Activated CD8-positive, alpha-beta memory T cell treated with anti-CD3 and anti-CD28 coated beads for 1 hour (primary cell): ENCODE measurements at regions not wholly inside any gene's neighbourhood (a gene's known extent, or its start where the extent isn't known, plus 50 kb on each side); places are given as distances from the start of the nearest gene placed in this dataset.
"Not testable (repeated sequence)": the region's sequence is repeated elsewhere in the genome, so short reads cannot be mapped to it uniquely, and the experiment has no call there.

Experiments used
- DNase-seq, 2 donors: peaks; one replicate each; pipeline ENCODE4 v3.0.0-alpha.2; 2020; ENCODE audit warnings: low read depth in 1 of 2; ENCODE audit errors: extremely low read depth in 1 of 2

DNA sequence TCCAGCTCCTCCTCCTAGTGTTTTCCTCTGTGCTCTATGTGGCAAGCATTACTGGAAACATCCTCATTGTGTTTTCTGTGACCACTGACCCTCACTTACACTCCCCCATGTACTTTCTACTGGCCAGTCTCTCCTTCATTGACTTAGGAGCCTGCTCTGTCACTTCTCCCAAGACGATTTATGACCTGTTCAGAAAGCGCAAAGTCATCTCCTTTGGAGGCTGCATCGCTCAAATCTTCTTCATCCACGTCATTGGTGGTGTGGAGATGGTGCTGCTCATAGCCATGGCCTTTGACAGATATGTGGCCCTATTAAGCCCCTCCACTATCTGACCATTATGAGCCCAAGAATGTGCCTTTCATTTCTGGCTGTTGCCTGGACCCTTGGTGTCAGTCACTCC is 64.0 kb downstream of the OR4F15 start:
- DNase-seq, result not testable (repeated sequence)

DNA sequence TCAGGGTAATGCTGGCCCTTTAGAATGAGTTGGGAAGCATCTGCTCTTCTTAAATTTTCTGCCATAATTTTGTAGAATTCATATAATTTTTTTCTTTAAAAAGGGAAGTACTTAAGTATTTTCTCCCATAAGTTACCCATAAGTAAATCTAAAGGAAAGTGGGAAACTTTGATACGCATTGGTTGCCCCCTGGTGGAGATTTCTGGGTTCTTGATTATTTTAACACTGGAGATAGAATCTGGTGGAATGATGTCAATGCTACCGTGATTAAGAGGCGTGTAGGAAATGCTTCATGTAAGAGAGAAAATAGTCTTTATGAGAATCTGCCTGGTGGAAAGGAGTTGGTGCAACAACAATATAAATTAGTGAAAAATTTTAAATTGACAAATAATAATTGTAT is 65.6 kb downstream of the OR4F15 start:
- DNase-seq, result not testable (repeated sequence)

DNA sequence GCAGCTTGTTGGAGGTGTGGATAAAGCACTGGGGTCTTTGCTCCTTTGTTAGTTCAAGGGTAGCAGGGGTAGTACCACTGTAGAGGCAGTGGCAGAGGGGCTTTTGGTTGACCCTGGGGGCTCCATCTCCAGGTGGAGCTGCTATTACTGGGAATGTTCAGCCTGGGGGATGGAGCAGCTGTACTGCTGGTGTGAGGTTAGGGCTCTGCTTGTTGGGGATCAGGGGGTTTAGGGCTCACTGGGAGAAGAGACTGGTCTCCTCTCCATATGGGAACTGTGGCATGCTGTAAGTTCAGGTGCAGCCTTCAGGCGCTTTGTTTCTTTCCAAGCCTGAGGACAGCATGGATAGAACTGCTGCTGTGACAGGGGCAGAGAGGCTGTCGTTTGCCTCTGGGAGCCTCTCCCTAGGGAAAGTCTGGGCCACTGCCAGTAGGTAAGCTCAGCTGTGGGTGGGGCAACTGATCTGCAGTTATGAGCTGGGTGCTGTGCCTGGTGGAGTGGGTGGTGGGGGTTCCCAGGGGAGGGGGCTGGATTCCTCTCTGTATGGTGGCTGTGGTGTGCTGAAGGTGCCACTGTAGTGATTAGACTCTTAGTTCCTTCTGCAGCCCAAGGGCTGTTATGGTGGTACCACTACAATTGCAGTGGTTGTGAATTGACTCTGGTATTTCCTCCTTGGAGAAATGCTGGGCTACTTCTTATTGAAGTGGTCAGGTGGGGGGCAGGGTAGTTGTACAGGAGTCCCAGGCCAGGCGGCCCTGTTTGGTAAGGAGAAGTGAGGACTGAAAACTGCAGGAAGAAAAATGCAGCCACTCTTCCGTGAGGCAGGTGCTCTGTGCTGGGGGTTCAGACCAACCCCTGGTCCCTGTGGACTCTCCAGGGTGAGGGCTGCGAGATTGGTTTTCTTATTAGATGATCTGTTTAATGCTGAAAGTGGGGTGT is 100.6 kb downstream of the OR4F15 start:
- DNase-seq, result not testable (repeated sequence)

DNA sequence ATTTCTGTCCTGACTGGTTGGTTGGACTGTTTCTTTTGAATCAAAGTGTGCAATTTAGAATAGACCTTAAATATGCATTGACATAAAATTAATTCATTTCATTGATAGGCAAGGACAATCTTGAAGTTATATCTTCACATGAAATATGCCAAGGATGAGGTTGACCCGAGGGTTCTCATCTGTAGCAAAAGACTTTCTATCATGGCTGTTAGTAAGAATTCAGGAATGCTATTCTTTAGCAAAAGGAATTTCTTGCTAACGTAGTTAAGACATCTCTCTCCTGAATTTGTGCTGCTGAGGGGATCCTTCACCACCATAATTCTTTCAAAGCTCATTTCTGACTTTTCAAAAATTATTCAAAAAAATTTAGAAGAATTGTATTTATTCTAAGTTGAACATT is 112.6 kb downstream of the OR4F15 start:
- not testable (repeated sequence) for DNase-seq

DNA sequence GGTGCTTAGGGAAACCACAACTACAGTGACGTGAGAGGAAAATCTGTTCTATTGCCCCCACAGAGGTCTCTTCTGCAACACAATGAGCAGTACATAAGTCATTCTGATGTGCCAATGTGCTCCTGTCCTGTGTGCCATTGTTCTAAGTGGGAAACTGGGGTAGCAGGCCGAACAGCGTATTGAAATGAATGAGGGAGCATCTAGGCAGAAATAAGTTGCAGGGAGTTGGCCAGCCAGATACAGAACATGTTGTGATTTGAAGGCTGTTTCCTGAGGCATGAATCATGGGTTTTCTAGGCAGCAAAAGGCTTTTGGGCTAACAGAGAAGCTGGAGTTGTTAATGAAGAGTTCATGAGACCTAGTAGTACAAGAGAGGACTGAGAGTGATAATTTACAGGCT is 122.5 kb downstream of the OR4F15 start:
- not testable (repeated sequence) for DNase-seq

DNA sequence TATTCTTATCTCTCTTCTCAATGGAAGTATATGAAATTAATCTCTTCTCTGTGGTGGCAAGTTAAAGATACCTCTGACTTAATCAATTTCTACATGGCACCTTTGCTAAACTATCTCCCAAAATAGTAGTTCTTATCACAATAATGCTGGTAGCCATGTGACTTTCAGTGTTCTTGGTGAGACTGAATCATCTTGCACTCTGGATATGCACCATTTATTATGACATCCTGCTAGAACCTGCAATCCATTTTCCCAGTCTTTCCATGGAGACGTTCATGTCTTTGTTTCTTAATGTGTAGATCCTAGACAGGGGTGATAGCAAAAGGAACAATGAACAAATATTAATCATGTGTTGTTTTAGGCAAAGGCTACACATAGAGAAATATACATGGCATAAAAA is 125.4 kb downstream of the OR4F15 start:
- not testable (repeated sequence) for DNase-seq

DNA sequence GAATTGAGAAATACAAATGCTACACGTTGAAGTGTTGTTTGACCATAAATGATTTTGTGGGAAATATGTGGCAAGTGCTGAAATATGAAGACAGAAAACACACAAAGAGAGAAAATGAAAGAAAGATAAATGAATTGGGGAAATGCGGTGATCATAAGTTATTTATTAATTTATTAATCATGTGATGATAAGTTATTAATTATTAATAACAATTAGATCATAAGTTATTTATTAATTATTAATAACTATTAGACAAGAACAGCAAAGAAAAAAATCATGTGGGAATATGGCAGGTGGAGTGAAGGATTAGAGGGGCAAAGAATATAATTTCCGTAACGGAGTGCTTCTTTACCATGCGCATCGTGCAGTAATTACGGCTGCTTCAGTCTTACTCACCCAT is 126.6 kb downstream of the OR4F15 start:
- DNase-seq, result not testable (repeated sequence)

DNA sequence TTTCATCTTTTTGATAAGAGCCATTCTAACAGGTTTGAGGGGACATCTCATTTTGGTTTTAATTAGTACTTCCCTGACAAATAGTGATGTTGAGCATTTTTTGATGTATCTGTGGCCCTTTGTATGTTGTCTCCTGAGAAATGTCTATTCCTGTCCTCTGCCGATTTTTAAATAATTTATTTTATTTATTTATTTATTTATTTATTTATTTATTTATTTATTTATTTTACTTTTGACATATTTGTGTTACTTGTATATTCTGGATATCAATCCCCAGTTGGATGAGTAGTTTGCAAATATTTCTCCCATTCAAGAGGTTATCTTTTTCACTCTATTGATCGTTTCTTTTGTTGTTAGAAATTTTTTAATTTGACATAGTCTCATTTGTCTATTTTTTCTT is 133.9 kb downstream of the OR4F15 start:
- DNase-seq, result not testable (repeated sequence)

DNA sequence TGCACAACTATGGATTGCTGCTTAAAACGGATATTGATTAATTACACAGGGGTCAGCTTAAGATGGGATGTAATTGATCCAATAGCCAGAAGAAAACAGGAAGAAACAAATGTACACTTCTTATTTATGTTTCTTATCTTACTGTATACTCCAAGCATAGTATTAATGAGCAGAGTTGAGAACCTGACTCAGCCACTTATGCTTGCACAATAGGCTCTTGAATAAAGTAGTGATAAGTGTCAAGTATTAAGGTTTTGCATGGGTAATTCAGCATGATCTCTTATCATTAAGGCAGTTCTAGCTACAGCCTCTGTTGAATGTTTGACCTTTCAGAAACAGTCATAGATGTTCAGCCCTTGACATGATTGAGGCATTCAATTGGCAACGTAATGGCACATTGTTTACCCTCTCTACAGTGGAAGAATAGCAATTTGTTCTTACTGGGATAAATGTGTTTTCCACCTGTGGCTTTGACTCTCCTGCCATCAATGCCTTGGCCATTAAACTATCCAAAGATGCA is 136.5 kb downstream of the OR4F15 start:
- not testable (repeated sequence) for DNase-seq

DNA sequence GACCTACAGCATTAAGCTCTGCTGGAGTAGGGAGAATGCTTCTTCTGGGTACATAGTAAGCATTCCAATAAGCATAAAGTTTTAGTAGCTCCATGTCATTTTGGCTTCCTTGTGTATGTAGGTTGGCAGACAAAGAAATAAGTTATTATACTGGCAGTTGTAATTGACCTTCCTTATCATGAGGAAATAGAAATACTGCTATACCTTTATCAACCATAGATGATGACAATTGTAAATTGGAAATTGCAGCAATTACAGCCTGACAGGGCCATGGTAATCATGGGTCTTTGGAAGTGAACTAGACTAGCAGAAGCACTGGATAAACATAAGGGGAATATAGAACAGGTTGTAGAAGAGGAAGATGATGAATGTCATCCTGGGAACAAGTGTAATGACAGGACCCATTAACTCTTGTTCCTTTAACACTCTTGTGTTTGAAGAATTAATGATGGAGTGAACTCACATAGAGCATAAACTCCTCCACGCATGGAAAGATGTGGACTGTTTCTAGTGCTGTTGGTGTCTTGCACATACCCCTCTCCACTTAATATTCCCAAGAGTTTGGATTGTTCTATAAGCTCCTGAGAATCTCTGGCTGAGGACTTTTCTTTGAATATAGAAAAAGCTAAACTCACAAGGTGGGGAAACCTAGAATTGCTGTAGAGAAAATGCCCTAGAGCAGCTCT is 137.5 kb downstream of the OR4F15 start:
- DNase-seq, result not testable (repeated sequence)

DNA sequence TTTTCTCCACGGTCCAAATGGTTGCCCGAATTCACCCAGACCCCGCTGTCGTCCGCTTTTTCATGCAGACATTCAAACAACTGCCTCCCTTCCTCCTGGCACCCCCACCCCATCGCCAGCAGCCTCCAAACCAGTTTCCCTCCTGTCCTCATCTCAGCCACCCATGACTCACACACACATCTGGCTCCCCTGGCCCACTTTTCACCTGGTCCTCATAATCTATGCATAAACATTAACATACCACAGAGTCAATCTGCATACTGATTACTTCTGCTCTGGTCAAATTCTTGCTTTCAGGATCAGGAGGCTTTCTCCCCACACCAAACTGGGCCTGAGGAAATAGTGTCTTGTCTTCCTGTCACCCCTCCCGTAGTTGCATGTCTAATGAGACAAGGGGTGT is 142.0 kb downstream of the OR4F15 start:
- not testable (repeated sequence) for DNase-seq

DNA sequence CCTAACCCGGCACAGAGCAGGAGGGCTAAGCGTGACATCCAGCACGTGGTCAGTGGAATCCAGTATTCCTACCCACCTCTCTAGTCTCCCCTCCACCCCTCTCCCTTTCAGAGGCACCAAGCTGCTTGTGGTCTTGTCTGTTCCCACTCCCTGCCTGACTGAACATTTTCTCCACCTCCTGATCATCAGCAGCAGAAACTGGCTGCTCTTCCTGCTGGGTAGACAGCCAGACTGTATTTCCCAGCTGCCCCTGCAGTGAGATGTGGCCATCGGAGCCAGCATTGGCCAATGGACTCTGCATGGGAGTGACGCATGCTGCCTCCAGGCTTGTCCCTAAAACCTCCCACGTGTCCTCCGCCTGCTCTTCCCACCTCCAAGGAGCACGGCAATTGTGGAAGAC is 143.8 kb downstream of the OR4F15 start:
- DNase-seq, result not testable (repeated sequence)

DNA sequence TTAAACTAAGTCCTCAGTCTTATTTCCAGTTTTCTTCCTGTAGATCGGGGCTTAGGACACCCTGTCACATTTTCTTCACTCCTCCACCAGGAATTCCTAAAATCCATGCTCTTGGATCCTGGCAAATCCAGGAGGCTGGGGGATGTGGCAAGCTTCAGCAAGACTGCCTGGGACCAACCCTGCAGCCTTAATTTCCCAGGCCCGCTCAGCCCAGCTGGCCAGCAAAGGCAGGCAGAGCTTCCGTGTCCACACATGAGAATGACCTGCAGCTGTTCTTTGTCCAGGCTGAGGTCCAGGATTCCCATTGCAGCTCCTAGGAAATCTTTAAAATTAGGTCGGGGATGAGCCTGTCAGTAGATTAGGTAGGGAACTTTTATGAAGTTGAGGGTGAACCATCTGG is 146.7 kb downstream of the OR4F15 start:
- DNase-seq, result not testable (repeated sequence)

DNA sequence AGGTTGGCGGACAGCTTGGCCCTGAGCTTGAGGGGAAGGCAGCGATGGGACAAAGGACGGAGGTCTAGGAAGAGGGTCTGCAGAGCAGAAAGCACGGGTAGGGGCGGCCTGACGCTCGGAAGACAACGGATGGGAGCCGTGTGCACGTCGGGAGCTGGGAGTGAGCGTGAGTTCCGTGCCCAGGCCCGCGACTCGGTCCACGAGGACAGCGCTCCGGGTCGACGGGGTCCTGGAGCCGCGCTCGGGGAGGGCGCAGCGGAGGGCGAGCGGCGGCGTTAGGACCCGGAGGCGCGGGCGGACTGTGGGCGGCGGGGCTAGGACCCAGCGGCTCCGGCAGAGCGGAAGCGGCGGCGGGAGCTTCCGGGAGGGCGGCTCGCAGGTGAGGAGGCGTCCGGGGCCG is 149.3 kb downstream of the OR4F15 start:
- not testable (repeated sequence) for DNase-seq

DNA sequence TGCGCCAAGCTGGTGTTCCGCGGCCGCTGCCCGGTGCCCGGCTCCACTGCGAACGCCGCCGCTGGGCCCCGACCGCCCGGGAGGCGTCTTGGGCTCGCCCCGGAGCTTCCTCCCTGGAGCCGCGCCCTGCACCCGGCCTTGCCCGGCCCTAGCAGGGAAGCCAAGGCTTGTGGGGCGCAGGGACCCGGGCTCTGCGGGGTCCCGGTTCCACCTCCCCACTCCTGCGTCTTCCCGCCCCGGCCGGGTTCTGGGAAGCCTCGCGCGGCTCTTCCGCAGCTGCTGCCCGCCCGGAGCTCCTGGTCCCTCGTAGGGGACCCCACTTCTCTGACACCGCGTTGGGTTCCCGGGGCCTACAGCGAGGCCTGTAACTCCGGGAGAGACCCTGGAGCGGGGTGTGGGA is 149.8 kb downstream of the OR4F15 start:
- not testable (repeated sequence) for DNase-seq

DNA sequence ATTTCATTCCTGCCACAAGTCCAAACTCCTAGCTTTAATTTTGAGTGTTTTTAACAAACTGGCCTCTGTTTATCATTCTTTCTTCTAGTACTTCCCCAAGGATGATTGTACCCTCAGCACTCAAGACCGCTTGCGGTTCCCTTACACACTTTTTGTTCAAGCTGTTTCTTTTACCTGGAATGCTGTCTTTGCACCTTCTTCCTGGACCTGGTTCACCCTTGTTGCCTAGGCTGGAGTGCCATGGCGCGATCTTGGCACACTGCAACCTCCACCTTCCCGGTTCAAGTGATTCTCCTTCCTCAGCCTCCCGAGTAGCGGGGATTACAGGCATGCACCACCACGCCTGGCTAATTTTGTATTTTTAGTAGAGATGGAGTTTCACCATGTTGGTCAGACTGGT is 151.7 kb downstream of the OR4F15 start:
- not testable (repeated sequence) for DNase-seq

DNA sequence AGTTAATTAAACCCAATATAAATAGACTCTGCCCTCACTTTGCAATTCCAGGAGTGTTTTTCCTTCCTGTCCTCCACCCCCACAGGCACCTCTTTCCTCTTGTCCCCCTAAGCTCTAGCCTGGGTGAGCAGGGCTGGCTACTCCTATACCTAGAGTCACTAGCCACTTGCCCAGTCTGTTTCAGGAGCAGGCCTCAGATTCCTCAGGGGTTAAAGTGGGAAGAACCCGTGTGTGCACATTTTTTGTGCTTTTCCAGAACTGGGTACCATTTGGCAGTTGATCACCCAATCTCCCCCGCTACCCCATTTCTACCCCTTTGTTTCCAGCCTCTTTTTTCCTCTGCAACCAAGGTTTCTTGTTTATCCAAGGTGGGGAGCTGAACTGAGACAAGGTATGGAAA is 153.4 kb downstream of the OR4F15 start:
- DNase-seq, result not testable (repeated sequence)

DNA sequence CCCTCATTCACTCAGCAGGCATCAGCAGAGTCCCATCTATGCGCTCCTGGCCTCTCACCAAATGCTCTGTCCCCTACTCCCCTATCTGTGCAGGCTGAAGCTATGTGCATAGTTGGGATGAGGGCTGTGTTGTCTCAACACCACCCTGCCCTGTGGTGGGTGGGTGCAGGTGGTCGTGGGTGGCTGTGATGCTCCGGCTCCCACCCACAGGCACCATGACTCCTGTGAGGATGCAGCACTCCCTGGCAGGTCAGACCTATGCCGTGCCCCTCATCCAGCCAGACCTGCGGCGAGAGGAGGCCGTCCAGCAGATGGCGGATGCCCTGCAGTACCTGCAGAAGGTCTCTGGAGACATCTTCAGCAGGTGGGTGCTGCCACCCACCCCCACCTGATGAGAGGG is 153.9 kb downstream of the OR4F15 start:
- DNase-seq, result not testable (repeated sequence)

DNA sequence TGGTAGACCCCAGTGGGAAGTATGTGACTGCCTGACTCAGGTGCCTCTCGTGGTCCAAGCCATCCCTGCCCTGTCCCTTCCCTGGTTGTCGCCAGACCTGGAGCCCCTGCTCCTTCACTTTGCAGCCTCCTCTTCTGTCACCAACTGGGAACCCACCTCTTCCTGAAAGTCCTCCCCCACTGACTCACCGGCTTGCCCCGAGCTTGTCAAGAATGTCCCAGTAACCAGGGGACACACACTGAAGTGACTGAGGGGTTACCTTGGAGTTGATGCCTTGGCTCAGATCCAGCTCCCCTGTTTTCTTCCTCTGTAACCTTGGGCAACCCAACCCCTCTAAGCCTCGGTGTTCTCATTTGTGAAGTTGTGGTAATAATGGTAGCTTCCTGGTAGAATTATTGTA is 155.4 kb downstream of the OR4F15 start:
- not testable (repeated sequence) for DNase-seq

DNA sequence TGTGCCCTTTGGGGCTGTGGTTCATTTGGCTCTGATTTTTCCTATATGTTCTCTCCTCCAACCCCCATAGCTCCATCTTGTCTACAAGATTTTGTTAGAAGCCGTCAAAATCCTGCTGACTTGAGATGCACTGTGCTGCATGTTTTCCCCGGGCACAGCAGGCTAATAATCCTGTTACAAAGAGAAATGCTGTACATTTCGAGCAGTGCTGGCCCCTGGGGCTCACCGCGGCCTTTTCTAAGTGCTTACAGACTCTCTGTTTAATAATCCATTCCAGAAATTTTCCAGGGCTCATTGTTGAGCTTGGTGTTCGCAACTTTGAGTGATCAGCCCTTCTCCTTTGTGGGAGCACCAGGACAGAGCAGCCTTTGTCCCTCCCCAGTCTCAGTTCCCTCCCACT is 158.6 kb downstream of the OR4F15 start:
- not testable (repeated sequence) for DNase-seq

DNA sequence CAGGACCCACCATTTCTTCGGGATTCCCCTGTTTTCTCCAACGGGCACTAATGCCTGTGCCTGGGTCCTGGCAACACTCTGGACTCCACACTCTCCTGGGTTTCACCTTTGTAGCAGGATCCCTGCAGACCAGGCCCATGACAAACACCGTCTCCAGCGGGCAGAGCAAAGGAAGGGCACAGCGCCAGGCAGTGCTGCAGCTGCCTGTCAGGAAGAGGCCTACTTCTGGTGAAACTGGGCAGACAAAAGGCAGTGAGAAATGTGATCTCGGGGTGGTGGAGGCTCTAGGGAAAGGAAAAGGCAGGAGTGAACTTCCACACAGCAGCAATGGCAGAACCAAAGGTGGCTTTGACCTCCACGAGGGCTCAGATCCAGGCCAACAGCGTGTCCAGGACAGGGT is 165.3 kb downstream of the OR4F15 start:
- not testable (repeated sequence) for DNase-seq
